Progenitor cell of endocrine pancreas (in vitro differentiated cells): ENCODE measurements at regions not wholly inside any gene's neighbourhood (a gene's known extent, or its start where the extent isn't known, plus 50 kb on each side); places are given as distances from the start of the nearest gene placed in this dataset.

Source experiments
- DNase-seq: peaks from one replicate; pipeline ENCODE4 v3.0.0; 2021; ENCODE audit warnings: low spot score; ENCODE audit not compliant: unreplicated experiment
- H3K27ac Mint-ChIP-seq: 2 replicates; pipeline ENCODE4 v1.8.0; 2021; ENCODE audit warnings: mild to moderate bottlenecking, moderate library complexity, mixed read lengths
- H3K27me3 Mint-ChIP-seq: 2 replicates; pipeline ENCODE4 v1.8.0; 2021; ENCODE audit warnings: mixed read lengths
- H3K36me3 Mint-ChIP-seq: 2 replicates; pipeline ENCODE4 v1.8.0; 2022; ENCODE audit warnings: mixed read lengths; ENCODE audit not compliant: insufficient read depth
- H3K4me1 Mint-ChIP-seq: 2 replicates; pipeline ENCODE4 v1.8.0; 2021; ENCODE audit warnings: low read depth, mixed read lengths
- H3K4me3 Mint-ChIP-seq: 2 replicates; pipeline ENCODE4 v1.8.0; 2021; ENCODE audit warnings: low read depth, mild to moderate bottlenecking, moderate library complexity, mixed read lengths
- H3K9me3 Mint-ChIP-seq: 2 replicates; pipeline ENCODE4 v1.8.0; 2021; ENCODE audit warnings: low read depth, mixed read lengths
- CTCF ChIP-seq: fragments of 200-600 bp; sonication (generic); IDR thresholded peaks from one replicate; pipeline ENCODE4 v1.5.0; 2021; ENCODE audit warnings: antibody characterized with exemption, mild to moderate bottlenecking; ENCODE audit not compliant: unreplicated experiment

GRCh38 chr2:176531608-176532007 is 262.4 kb downstream of the MTX2 start:
- no peak overlapping the region for H3K27ac Mint-ChIP-seq
- no peaks in the 10 kb centered on the region for H3K4me1 Mint-ChIP-seq
- H3K9me3 Mint-ChIP-seq = no peaks in the 10 kb centered on the region
- DNase-seq = no peak
- H3K4me3 Mint-ChIP-seq = no peak overlapping the region
- H3K27me3 Mint-ChIP-seq = peaks cover 23% of the 10 kb centered on the region
- H3K36me3 Mint-ChIP-seq = no peaks in the 10 kb centered on the region
- TF ChIP-seq CTCF = no peak

GRCh38 chr2:176533505-176534193 is 264.4 kb downstream of the MTX2 start:
- Mint-ChIP-seq H3K27me3 (peaks cover 15% of the 10 kb centered on the region), H3K36me3 (no peaks in the 10 kb centered on the region), H3K27ac (no peak overlapping the region), H3K4me1 (no peaks in the 10 kb centered on the region), H3K4me3 (no peak overlapping the region), H3K9me3 (no peaks in the 10 kb centered on the region)
- DNase-seq = no peak
- no peak for TF ChIP-seq CTCF

- DNase-seq = no peak
- no peak overlapping the region for H3K4me3 Mint-ChIP-seq
- no peak for TF ChIP-seq CTCF
- no peak overlapping the region for H3K27ac Mint-ChIP-seq
- H3K36me3 Mint-ChIP-seq = no peaks in the 10 kb centered on the region
- peaks cover 11% of the 10 kb centered on the region for H3K27me3 Mint-ChIP-seq
- no peaks in the 10 kb centered on the region for H3K9me3 Mint-ChIP-seq
- H3K4me1 Mint-ChIP-seq = no peaks in the 10 kb centered on the region
Measured at GRCh38 chr2:176534798-176535466, 265.7 kb downstream of the MTX2 start.

GRCh38 chr2:176535467-176536113 is 266.3 kb downstream of the MTX2 start:
- TF ChIP-seq CTCF = no peak
- Mint-ChIP-seq H3K9me3 (no peaks in the 10 kb centered on the region), H3K4me1 (no peaks in the 10 kb centered on the region), H3K27me3 (peaks cover 15% of the 10 kb centered on the region), H3K36me3 (no peaks in the 10 kb centered on the region), H3K27ac (no peak overlapping the region), H3K4me3 (no peak overlapping the region)
- DNase-seq = no peak

- Mint-ChIP-seq H3K4me3 (no peak overlapping the region), H3K36me3 (no peaks in the 10 kb centered on the region), H3K27ac (no peak overlapping the region), H3K27me3 (peaks cover 13% of the 10 kb centered on the region), H3K9me3 (no peaks in the 10 kb centered on the region), H3K4me1 (no peaks in the 10 kb centered on the region)
- TF ChIP-seq CTCF = no peak
- no peak for DNase-seq
Measured at GRCh38 chr2:176536439-176537133, 267.3 kb downstream of the MTX2 start.
